Activated CD8-positive, alpha-beta memory T cell treated with anti-CD3 and anti-CD28 coated beads, Interleukin-2, amount 50 U/mL, for 1 hour (primary cell): ENCODE measurements at regions not wholly inside any gene's neighbourhood (a gene's known extent, or its start where the extent isn't known, plus 50 kb on each side); places are given as distances from the start of the nearest gene placed in this dataset.

Source experiments
- DNase-seq: peaks from one replicate; pipeline ENCODE4 v3.0.0-alpha.2; 2020; ENCODE audit errors: extremely low read depth

- DNase-seq: no peak
Observed at GRCh38 chr1:14302025-14302424, 296.5 kb upstream of the KAZN start.

- DNase-seq: no peak
Observed at GRCh38 chr1:14303011-14303410, 295.5 kb upstream of the KAZN start.

DNA sequence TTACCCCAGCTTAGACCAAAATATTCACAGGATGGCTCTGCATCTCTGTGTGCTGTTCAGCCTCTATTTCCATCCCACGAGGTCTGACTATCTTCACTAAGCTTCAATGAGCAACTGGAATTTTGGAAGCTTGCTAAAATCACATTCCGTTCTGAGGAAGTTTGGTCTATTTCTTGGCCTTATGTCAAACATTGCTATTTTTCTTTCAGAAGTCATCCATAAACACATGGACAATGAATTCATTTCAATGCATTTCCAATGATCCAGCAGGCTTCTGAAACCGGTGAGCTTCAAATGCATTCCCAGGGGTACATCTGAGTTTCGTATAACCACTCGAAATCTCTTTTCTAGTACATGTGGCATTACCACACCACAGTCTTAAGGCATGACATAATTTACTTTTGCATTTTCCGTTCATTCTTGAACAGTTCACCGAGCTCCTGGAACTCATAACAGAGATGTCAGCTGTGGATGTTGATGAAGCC, 294.1 kb upstream of the KAZN start:
- DNase-seq: no peak

GRCh38 chr1:14308460-14308859, 290.0 kb upstream of the KAZN start:
- DNase-seq: no peak

GRCh38 chr1:14309984-14310383, 288.5 kb upstream of the KAZN start:
- no peak for DNase-seq

DNA sequence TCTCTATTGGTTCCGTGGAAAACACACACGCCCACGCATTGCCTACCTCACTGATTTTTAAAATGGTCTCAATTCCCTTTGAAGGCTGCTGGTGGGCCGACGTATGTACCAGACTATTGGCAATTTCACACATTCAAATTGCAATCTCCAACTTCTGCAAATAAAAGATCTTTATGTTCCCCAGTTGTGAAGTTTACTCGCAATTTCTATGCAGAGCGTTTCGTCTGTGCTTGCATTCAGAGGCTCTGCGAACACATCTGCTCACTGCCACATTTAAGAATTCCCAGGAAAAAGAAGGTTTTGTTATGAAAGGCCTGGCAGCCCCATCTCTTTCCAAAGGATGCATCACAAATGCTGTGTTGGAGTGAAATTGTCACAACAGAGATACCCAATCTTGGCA, 288.0 kb upstream of the KAZN start:
- DNase-seq: no peak

GRCh38 chr1:14313731-14314431, 284.6 kb upstream of the KAZN start:
- DNase-seq: no peak

DNA sequence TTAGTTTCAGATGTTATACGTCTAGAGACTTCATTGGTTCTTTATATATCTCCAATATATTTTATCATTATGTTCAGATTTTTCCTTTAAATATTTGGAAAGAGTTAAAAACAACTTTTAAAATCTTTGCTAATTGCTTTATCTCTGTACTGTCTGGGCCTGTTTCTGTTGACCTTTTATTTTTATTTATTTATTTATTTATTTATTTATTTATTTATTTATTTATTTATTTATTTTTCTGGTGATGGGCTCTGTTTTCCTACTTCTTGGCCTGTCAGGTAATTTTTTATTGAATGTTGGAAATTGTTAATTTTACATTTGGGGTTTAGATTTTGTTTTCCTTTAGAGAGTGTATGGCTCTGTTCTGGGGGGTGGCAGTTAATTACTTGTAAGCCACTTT, 279.7 kb upstream of the KAZN start:
- no peak for DNase-seq

DNA sequence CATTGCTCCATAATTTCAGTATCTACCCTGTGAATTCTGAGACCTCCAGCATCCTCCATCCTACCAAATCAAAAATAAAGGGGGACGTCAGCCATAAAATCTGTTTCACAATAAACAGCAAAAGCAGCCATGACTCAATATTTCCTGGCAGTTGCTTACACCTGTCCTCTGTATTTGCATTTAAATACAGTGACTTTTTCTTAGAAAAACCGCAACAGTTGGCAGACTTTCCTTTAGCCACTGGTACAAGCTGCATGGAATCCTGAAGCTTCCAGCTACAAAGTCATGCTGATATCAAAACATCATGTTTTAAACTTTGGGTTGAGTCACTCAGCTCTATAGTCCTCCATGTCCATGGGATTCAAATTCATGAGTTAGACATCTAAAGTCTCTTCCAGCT, 278.0 kb upstream of the KAZN start:
- DNase-seq: no peak

DNA sequence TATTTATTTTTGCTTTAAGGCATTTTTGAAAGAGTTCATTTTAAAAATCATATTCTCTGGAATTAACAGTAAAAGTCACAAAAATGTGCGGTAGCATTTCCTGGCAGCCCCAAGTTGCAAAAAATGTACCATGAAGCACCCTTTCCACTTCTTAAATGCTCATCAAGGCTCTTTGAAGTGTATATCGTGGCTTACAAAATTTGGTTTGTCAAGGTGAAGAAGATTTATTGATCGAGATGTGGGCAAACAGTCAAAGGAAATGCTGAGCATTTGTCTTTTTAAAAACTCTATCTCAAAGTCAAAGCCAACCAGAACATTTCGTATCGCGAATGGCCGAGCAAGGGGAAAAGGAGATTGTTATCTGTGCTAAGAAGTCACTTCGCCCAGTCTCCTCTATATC, 277.5 kb upstream of the KAZN start:
- DNase-seq: no peak

DNA sequence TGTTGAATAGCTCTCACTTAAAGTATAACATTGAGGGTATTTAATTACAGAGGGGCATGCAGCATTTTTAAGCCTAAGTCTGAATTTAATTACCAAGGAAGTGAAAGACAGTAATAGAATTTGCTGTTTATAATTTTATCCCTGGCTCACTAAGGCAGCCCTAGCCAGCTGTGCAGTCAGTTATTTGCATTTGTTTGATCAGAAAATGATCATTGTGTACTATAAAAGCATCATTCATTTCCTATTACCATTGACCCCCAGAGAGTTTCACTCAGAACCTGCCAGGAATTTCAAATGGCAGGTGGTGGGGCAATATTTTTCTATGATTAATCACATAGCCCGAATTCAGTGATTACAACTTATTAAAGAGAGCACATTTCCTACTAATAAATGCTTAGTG, 277.1 kb upstream of the KAZN start:
- no peak for DNase-seq

GRCh38 chr1:14323568-14324247, 274.8 kb upstream of the KAZN start:
- no peak for DNase-seq

GRCh38 chr1:14324248-14324630, 274.2 kb upstream of the KAZN start:
- DNase-seq: no peak

- DNase-seq: no peak
Observed at GRCh38 chr1:14326857-14327256, 271.6 kb upstream of the KAZN start.

DNA sequence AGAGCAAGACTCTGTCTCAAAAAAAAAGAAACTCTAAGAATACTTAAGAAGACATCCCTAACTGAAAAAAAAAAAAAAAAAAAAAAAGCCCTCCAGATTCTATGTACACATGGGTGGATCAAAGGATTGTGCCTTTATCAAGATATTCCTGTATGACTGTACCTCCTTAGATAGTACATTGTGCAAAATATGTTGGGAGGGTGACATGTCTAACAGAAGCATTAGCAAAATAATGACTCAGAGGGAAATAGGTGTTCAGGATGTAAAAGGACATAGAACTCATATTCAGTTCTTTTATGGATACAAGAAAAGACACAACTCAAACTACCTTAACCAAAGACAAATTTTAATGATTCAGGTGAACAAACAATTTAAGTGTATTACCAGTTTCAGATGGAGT, 269.8 kb upstream of the KAZN start:
- no peak for DNase-seq

DNA sequence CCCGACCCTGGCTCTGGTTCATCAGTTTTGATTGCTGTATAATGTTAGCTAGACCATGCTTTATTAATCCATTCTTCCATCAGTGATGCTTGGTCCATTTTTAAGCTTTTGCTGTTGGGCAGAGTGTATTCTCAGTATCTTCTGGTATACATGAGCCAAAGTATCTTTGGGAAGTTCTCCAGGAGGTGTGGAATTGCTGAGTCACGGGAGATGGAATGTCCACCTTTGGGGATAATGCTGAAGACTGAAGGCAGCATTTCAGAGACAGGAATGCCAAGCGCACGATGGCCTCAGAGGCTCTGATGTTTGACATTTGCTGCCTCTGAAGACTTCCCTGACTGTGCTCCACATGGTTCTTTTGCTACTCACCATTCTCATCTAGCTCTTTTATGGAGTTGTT, 266.3 kb upstream of the KAZN start:
- DNase-seq: no peak

DNA sequence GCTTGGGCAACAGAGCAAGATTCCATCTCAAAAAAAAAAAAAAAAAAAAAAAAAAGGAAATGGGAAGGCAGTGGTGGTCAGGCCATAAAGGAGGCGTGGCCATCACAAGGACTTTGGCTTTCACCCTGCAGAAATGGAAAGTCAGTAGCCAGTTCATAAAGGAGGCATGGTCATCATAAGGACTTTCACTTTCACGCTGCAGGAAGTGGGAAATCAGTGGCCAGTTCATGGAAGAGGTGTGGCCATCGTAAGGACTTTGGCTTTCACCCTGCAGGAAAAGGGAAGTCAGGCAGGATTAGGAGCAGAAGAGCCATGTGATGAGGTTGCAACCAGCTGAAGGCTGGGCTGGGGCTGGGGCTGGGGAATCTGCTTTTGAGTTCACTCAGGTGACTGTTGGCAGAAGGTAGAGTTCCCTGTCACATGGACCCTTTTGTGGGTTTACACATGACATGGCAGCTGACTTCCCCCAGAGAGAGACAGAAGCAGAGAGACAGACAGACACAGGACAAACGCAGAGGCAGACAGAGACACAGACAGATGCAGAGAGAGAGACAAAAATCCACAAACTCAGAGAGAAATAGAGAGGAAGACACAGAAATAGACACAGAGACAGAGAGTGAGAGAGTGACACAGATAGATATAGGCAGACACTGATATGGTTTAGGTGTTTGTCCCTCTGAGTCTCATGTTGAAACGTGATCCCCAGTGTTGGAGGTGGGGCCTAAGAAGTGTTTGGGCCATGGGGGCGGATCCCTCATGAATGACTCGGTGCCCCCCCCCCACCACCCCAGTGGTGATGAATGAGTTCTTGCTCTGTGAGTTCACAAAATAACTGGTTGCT, 263.9 kb upstream of the KAZN start:
- DNase-seq: no peak

DNA sequence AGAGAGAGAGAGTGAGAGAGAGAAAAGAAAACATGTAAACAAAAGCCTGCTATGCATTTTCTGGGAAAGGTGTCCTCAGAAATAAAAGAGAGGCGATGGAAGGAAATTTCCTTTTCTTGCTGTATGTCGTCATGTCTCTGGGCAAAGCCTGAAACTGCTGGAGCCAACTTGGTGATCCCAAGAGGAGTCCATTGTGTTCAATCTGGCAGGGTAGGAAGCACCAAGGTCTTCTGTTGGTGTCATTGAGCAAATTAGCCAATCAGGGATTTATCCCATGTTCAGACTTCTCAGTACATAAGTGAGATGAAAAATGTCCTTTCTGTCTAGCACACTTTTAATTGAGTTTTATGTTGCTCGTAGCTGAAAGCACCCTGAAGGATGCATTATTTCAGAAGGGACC, 260.0 kb upstream of the KAZN start:
- DNase-seq: no peak

DNA sequence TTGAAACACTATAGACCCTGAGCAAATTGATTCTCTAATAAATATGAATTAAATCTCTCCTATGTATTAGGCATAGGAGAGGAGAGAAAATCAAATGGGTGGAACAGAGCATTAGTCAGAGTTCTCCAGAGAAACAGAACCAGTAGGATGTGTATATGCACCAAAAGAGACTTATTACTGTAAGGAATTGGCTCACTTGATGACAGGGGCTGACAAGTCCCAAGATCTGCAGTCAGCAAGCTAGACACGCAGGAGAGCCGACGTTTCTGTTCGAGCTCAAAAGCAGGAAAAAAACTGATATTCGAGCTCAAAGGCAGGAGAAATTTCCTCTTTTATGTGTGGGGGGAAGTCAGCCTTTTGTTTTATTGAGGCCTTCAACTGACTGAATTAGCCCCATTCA, 259.2 kb upstream of the KAZN start:
- no peak for DNase-seq

DNA sequence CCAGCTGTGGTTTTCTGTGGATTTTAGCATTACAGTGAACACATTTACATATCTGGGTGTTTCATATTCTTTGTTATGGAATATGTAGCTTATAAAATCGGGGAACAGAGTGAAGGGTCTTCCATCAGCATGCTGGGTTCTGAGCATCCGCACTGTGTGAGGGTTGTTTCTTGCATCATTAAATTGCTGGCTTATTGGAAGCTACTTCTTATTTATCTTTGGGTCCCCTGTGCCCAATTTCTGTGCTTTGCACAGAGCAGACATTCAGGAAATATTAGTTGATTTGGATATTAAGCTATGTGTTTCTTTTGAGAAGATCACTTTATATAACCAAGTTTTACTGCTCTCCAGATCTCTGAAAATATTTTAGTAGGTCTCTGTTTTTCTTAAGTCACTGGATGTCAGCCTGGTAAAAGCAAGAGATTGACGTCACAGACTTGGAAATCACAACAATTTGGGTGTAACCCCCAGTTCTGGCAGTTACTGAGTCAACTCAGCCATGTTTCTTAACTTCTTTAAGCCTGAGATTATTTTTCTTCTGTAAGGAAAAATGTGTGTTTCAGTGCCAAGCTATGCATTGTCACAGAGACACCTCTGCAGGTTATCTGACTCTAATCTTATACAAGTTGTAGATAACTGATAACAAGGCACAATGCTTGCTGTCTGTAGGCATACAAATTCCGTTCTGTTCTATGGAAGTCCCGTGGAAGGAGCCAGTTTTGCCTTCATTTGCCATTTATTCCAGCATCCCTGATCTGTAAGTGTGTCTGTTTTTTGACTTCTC, 258.3 kb upstream of the KAZN start:
- DNase-seq: no peak

DNA sequence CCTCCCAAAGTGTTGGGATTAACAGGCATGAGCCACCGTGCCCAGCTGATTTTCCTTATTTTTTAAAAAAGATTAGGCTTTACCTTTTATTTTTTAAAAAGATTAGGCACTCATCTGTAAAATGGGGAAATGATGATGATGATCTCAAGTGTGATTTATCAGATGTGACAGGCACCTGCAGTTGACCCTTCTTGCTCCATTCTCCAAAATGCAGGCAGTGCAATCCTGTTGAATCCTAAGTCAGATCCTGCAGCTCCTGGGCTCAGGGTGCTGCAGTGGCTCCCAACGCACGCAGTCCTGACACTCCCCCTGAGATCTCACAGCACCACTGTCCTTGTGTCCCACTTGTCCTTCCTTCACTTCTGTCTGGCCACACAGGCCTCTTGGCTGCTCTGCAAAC, 257.3 kb upstream of the KAZN start:
- DNase-seq: no peak

DNA sequence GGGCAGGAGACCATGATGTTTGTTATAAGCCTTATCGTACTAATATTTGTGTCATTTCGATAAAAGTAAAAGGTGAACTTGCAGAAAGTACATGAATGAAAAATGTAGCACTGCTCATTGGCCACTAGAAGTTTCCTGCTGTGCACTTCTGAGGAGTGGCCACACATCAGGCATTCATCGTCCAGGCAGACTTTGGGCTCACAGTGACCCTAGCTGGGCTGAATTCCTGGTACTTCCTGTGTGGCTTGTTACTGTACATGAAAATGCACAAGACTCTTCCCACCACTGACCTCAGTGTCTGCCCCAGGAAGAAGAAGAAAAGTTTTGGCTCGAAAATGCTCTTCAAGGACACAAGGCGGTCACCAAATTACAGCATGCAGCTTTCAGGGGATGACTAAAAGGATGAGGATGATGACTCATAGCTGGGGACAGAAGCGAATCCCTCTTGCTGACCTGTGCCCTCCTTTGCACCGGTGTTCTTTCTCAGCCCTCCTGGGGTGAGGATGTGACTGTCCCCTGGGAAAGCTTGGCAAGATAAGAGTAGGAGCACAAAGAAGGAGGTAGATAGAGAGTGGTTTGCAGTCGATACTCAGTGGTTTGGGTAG, 252.4 kb upstream of the KAZN start:
- DNase-seq: no peak
